Esophagus squamous epithelium (tissue), 5 donors: ENCODE measurements at regions not wholly inside any gene's neighbourhood (a gene's known extent, or its start where the extent isn't known, plus 50 kb on each side); places are given as distances from the start of the nearest gene placed in this dataset.

ENCODE experiments used
- DNase-seq: peaks from one replicate; lab custom pipeline; 2025; lab: John Stamatoyannopoulos, UW
- H3K27ac ChIP-seq, 4 donors: fragments of 200-600 bp; sonication (generic); one replicate each; pipeline ENCODE4 v1.5.1; 2016 to 2019; ENCODE audit warnings: mild to moderate bottlenecking in 1 of 4
- H3K27me3 ChIP-seq, 4 donors: fragments of 200-600 bp; sonication (generic); 1 replicate in 3 of 4; 2 replicates in 1 of 4; pipeline versions ENCODE4 v1.5.1 to v1.6.0; 2017 to 2021; ENCODE audit warnings: antibody characterized with exemption in 1 of 4
- H3K36me3 ChIP-seq, 3 donors: fragments of 200-600 bp; sonication (generic); one replicate each; pipeline ENCODE4 v1.5.1; 2016 to 2019
- H3K4me1 ChIP-seq, 3 donors: fragments of 200-600 bp; sonication (generic); one replicate each; pipeline ENCODE4 v1.5.1; 2017 to 2019
- H3K4me3 ChIP-seq, 4 donors: fragments of 200-600 bp; sonication (generic); 1 replicate in 3 of 4; 2 replicates in 1 of 4; pipeline ENCODE4 v1.5.1; 2016 to 2019; ENCODE audit warnings: mild to moderate bottlenecking in 2 of 4, moderate library complexity in 1 of 4
- H3K9me3 ChIP-seq, 3 donors: fragments of 200-600 bp; sonication (generic); one replicate each; pipeline ENCODE4 v1.5.1; 2016 to 2019
- POLR2A ChIP-seq, 4 donors: fragments of 450-650 bp; IDR thresholded peaks; one replicate each; pipeline ENCODE4 v1.6.1; 2017; ENCODE audit warnings: antibody characterized with exemption in 4 of 4, mild to moderate bottlenecking in 4 of 4, moderate library complexity in 3 of 4
- WGBS, 2 donors: methylation state at CpG; one replicate each; pipeline ENCODE4 v1.1.5; 2018; 5-methylcytosine and 5-hydroxymethylcytosine counted together
- intact Hi-C: fragments of 100-400 bp; cut with DNase I; formaldehyde crosslinking; loops from one replicate; pipeline ENCODE4 v1.15.0; 2022
- TF ChIP-seq, protein P1 (sequence below), 6 experiments: fragments of 450-650 bp in 4 of 6; fragments of 200-600 bp in 2 of 6; sonication (generic) in 2 of 6; IDR thresholded peaks; one replicate each; pipeline ENCODE4 v1.5.1; 2016 to 2019; ENCODE audit warnings: antibody characterized with exemption in 6 of 6, mild to moderate bottlenecking in 4 of 6, moderate library complexity in 4 of 6
- donor health status: DM: yes; HTN: yes; CAD: no.

DNA sequence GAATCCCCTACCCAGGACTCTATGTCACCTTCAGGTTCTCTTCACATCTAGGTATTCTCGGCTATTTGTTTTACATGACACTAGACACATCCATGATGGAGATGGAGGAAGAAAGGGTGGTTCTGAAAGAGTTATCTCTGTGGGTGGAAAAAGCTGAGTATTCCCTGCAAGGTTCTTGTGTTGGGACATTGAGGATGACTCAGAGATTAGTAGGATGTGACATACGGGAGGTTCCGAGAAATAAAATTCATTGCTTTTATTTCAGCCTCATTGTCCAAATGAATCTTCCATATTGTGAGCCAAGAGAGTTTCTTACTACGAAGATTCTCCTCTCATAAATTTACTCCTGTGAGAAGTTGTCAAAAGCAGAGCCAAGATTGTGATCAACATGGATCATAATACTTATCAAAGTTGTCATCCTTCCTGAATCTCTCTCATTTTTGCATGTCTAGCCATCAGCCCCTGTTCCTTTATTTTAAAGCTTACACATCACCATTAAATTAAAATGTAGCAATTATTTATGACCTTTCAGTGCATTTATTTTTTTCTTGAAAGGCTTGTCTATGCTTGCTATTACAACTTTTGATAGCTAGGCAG, 370.0 kb downstream of the PSAT1 start:
- Histone ChIP-seq H3K36me3 (no peaks in the 10 kb centered on the region), H3K27me3 (no peaks in the 10 kb centered on the region), H3K4me3 (no peak overlapping the region), H3K4me1 (no peaks in the 10 kb centered on the region), H3K27ac (no peak overlapping the region), H3K9me3 (no peaks in the 10 kb centered on the region)
- no peak for TF ChIP-seq POLR2A (IDR thresholded peaks at IDR 0.05)
- TF ChIP-seq, protein P1, sequence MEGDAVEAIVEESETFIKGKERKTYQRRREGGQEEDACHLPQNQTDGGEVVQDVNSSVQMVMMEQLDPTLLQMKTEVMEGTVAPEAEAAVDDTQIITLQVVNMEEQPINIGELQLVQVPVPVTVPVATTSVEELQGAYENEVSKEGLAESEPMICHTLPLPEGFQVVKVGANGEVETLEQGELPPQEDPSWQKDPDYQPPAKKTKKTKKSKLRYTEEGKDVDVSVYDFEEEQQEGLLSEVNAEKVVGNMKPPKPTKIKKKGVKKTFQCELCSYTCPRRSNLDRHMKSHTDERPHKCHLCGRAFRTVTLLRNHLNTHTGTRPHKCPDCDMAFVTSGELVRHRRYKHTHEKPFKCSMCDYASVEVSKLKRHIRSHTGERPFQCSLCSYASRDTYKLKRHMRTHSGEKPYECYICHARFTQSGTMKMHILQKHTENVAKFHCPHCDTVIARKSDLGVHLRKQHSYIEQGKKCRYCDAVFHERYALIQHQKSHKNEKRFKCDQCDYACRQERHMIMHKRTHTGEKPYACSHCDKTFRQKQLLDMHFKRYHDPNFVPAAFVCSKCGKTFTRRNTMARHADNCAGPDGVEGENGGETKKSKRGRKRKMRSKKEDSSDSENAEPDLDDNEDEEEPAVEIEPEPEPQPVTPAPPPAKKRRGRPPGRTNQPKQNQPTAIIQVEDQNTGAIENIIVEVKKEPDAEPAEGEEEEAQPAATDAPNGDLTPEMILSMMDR (IDR thresholded peaks at IDR 0.05): no peak
- DNase-seq: no peak
- intact Hi-C loops: no loop called here
- WGBS, 2 donors: 54 to 58% methylated on average over 4 of the region's 4 CpGs

DNA sequence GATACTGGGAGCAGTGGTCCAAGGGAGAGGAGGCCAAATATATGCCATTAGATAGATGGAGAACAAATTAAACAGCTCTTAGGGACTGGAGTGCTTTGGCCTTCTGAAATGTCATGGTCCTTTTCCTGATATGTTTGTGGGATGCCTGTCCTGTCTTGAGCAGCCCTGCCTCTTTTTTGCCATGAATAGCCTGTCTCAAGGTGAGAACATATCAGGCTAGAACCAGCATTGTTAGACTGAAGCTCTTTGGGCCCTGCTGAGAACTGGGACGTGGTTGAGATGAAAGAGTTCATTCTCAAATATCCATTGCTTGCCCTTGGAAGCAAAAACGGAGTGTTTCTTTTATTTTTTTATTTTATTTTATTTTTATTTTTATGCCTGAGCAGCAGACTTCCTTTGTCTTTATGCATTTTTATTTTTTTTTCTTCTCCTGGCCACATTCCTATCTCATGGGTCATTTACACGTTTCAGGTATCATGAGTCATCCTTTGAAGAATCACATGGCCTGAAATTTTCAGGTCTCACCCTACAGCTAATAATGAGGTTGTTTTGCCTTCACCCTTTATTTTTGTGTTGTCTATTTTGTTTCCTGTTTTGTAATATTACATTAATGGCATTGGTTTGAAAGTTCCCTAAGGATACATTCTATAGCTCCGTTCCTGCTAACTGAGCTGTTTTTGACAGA, 371.4 kb downstream of the PSAT1 start:
- Histone ChIP-seq H3K4me1 (no peaks in the 10 kb centered on the region), H3K9me3 (no peaks in the 10 kb centered on the region), H3K36me3 (no peaks in the 10 kb centered on the region), H3K4me3 (no peak overlapping the region), H3K27ac (no peak overlapping the region), H3K27me3 (no peaks in the 10 kb centered on the region)
- intact Hi-C loops: no loop called here
- 36 to 41% methylated on average over 4 of the region's 4 CpGs for WGBS, 2 donors
- TF ChIP-seq, protein P1 (IDR thresholded peaks at IDR 0.05): no peak
- TF ChIP-seq POLR2A (IDR thresholded peaks at IDR 0.05): no peak
- no peak for DNase-seq

DNA sequence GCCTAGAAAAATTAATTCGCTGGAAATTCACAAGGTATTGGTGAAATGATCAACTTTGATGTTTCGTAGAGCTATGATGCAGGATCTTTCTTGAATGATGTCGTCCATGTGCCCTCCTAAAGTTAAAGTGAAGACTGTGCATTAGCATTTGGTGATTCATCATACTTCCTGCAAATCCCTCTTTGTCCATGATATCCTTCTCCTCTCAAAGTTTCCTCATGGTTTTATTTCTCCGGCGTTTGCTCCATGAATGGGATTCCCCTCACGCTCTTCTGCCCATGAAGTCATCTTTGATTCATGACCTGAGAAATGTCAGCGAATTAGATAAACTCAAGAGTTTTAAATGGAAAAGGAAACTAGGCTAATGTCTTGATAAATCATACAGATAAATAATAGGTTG, 372.7 kb downstream of the PSAT1 start:
- TF ChIP-seq POLR2A (IDR thresholded peaks at IDR 0.05): no peak
- TF ChIP-seq, protein P1 (IDR thresholded peaks at IDR 0.05): no peak
- Histone ChIP-seq H3K27me3 (no peaks in the 10 kb centered on the region), H3K4me1 (no peaks in the 10 kb centered on the region), H3K4me3 (no peak overlapping the region), H3K27ac (no peak overlapping the region), H3K9me3 (no peaks in the 10 kb centered on the region), H3K36me3 (no peaks in the 10 kb centered on the region)
- DNase-seq: no peak
- intact Hi-C loops: no loop called here
- whole genome bisulfite sequencing, 2 donors: 79 to 80% methylated on average over 7 of the region's 7 CpGs

DNA sequence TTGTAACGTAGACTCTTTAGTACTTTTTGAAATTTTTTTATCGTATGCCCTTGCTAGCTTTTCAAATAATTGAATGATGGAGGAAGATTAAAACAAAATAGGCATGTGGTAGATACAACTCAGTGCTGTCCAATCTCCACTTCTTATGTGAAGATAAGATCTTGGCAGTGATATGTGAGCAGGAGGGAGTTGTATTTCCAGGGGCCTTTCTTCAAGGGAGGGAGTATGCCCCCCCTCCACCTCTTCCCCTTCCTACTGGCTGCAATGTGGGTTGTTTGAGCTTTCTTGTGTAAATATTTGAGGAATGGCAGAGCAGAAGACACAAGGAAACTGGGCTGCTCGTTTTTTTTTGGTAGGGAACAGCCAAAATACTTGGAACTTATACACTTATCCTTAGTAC, 374.9 kb downstream of the PSAT1 start:
- 55 to 60% methylated on average over 3 of the region's 3 CpGs for WGBS, 2 donors
- intact Hi-C loops: no loop called here

DNA sequence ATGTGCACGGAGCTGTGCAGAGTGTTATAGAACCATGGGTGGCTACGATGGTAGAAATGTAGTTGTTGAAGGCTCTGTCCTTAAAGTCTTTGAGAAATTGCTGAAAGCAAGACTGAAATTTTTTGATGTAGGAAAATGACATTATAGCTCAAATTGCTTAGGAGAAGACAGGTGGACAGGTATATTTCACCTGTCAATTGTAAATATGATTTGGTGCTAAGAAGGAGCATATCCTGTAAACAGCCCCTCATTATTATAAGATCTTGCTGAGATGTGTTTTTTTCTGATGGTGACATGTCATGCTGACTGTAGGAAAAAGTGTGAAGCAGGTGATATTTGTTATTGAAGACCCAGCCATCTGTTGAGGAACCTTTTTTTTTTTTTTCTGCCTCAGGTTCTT, 377.9 kb downstream of the PSAT1 start:
- intact Hi-C loops: no loop called here
- TF ChIP-seq, protein P1 (IDR thresholded peaks at IDR 0.05): no peak
- no peak for TF ChIP-seq POLR2A (IDR thresholded peaks at IDR 0.05)
- no peaks in the 10 kb centered on the region for H3K4me1 ChIP-seq

More for the DNA sequence above, 374.9 kb downstream of the PSAT1 start:
- no peaks in the 10 kb centered on the region for H3K36me3 ChIP-seq
- H3K9me3 ChIP-seq: no peaks in the 10 kb centered on the region
- no peak overlapping the region for H3K27ac ChIP-seq
- no peaks in the 10 kb centered on the region for H3K27me3 ChIP-seq
- TF ChIP-seq POLR2A (IDR thresholded peaks at IDR 0.05): no peak
- TF ChIP-seq, protein P1 (IDR thresholded peaks at IDR 0.05): no peak
- H3K4me1 ChIP-seq: no peaks in the 10 kb centered on the region
- no peak overlapping the region for H3K4me3 ChIP-seq
- DNase-seq: no peak

More for the DNA sequence above, 377.9 kb downstream of the PSAT1 start:
- DNase-seq: no peak
- H3K36me3 ChIP-seq: no peaks in the 10 kb centered on the region
- no peaks in the 10 kb centered on the region for H3K9me3 ChIP-seq
- no peak overlapping the region for H3K4me3 ChIP-seq
- WGBS, 2 donors: 89 to 92% methylated on average over 2 of the region's 2 CpGs
- no peak overlapping the region for H3K27ac ChIP-seq
- H3K27me3 ChIP-seq: no peaks in the 10 kb centered on the region
